Tibial nerve (tissue), 4 donors: ENCODE measurements at regions not wholly inside any gene's neighbourhood (a gene's known extent, or its start where the extent isn't known, plus 50 kb on each side); places are given as distances from the start of the nearest gene placed in this dataset.

Experiments used
- CTCF ChIP-seq, 5 experiments: fragments of 200-600 bp in 3 of 5; fragments of 450-650 bp in 2 of 5; sonication (generic) in 3 of 5; IDR thresholded peaks; one replicate each; pipeline ENCODE4 v1.5.1; 2016 to 2019; ENCODE audit warnings: antibody characterized with exemption in 5 of 5, mild to moderate bottlenecking in 3 of 5, moderate library complexity in 2 of 5
- EP300 ChIP-seq, 2 donors: sonication (generic); formaldehyde crosslinking; IDR thresholded peaks; one replicate each; pipeline ENCODE4 v1.6.1; 2017; ENCODE audit warnings: antibody characterized with exemption in 2 of 2, mild to moderate bottlenecking in 1 of 2
- POLR2A ChIP-seq, 2 donors: fragments of 450-650 bp; IDR thresholded peaks; one replicate each; pipeline ENCODE4 v1.6.1; 2017; ENCODE audit warnings: antibody characterized with exemption in 2 of 2, mild to moderate bottlenecking in 2 of 2, moderate library complexity in 2 of 2

- no peak for TF ChIP-seq CTCF (IDR thresholded peaks at IDR 0.05)
- TF ChIP-seq POLR2A (IDR thresholded peaks at IDR 0.05): no peak
- no peak for TF ChIP-seq EP300 (IDR thresholded peaks at IDR 0.05)
Observed at GRCh38 chrX:1700757-1701156, 85.9 kb downstream of the ASMT start.
